NCI-H128 (cell line): ENCODE measurements at regions not wholly inside any gene's neighbourhood (a gene's known extent, or its start where the extent isn't known, plus 50 kb on each side); places are given as distances from the start of the nearest gene placed in this dataset.
A peak's percentile ranks its signal among the peaks of the same experiment; 100 is the strongest.

Experiments used
- DNase-seq: peaks from one replicate; lab custom pipeline; 2025; ENCODE audit not compliant: unreplicated experiment; lab: John Stamatoyannopoulos, UW

DNA sequence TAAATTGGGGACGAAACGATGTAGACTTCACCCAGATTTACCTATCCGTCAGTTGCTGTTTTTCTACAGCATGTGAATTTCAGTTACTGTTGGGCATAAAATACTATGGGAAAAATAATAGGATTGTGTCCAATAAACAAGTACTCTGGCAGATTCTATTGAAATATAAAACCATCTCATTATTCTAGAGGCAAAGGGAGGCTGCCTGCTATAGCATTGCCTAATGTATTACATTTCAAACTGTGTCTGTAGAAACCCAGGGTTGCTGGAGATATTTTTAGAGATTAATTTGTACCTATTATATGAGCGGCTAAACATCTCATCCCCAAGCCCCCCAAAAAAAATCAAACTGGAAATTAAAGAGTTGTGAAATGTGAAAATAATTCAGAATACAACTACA is 159.6 kb upstream of the IL12A start:
- DNase-seq = no peak

DNA sequence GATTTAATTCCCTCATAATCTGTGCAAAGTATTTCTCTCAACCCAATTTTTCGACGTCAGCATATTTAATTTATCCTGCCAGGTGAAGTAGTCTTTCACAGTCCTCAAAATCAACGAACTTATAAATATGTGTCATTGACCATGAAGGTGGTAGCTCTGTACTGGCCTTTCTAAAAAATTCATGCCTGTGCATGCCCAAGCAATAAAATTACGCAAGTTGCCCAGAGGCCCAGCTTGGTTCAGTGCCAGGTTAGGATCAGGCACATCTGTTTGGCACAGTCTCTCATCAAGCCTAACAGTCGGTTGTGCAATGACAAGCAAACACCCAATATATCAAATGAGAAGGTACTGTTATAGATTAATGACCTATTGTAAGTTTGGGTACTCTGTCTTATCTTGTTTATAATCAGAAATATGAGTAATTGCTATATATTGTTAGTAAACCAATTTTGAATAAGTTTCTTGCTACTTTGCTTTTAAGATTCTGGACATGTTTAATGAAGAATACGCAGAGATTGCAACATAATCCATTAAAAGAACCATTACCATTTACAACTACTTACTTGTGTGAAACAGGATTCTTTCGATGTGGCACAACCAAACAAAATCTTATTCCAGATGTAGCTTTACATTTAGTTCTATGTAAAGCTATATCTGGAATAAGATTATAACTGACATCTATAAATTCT is 159.0 kb upstream of the IL12A start:
- DNase-seq = peak; percentile 61

DNA sequence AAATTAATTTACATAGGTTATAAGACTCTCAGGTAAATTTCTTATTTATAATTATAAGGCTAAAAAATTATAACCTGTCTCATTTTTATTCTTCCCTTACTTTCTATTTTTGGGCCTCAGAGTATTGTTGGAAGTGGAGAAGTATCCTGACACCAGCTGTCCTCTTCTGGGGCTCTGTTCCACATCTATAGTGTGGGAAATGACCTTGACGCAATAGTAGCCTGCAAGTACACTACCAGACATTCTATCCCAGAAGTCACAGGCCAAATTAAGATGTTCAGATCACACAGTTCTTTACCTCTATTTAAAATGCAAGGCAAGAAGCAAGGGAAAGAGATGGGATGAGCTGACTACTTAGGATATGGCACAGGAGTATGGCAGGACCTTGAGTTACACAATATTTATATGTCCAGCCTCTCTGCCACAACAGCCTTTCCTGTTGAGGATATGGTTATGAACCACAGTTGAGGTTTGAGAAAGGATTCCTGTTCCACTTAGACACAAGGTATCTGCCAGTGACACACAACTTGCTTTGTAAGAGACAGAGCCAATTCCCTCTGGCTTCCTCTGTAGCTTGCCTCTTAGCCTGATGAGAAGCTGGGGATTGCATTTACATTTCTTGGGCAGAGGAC is 158.0 kb upstream of the IL12A start:
- DNase-seq = no peak

DNA sequence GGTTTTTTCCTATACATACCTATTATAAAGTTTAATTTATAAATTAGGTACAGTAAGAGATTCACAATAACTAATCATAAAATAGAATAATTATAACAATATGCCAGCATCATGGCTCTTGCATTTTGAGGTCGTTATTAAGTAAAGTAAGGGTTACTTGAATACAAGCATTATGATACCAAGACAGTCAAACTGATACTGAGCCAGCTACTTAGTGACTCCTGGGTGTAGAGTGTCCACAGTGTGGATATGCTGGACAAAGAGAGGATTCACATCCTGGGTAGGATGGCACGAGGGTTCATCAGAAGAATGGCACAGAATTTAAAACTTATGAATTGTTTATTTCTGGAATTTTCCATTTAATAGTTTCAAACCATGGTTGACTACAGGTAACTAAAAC is 157.2 kb upstream of the IL12A start:
- no peak for DNase-seq

DNA sequence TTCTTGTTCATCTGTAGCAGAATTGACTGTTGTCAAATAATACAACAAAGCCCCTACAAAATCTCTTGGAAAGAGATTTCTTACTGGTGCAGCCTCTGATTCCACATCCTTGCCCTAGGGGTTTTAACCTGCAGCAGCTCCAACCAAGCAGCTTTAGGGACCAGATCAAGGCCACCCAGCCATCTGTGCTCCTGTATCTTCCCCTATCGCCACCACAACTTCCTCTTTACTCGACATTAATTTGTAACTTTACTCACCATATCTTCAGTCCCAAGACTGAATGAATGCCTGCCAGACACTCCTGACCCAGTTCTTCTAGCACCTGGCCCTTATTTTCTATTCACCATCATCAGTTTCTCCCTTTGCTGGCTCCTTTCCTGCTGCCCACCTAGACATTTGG is 156.6 kb upstream of the IL12A start:
- DNase-seq = no peak

DNA sequence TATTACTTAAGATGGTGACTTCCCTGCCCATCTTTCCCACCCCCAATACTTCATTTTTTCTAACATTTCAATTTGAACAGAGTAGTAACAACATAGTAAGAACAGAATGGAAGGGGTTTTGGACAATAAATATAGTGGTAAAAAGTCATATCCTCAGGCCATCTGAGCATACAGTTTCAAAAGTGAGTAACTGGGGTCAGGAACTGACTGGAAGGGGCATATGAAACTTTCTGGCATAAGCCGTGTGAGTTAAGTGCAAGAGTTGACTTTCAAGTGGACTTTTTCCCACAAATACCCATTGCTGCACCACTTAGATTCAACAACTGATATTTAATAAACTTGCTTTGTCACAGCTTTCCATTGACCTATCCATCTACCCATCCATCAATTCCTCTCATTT is 153.5 kb upstream of the IL12A start:
- no peak for DNase-seq

DNA sequence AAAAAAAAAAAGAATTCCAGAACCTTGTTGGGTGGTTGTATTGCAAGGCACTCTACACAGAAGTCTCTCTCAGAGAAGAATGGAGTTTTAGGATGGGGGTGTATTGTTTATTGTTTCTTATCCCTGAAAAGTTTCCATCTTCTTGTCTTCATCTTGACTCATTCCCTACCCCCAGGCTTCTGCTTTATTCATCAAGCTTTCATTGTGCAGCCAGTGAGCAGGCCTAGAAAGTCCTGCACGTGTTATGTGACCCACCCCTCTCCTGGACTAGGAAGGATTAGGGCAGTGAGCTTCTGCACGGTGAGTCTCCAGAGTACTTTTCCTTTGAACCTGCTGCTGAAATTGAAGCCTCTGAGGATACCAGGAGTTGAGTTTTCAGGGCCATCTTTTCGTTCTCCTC is 150.9 kb upstream of the IL12A start:
- no peak for DNase-seq

DNA sequence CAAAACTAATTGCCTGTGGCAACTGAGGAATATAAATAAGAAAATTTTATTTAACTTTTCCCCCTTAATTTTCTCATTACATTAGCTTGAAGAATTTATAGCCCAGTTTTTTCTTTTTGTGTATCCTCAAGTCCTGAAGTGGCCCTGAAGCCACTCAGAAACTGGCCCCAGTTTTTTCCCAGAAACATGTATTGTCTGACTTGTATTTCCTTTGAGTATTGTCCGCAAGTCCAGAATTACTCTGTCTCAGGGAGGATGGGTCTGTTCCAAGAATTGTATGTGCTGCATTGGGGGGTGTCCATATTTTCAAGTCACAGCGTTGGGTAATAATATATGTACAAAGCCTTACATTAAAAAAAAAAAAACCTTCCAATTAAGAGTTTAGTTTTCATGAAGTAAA is 149.7 kb upstream of the IL12A start:
- DNase-seq = no peak

DNA sequence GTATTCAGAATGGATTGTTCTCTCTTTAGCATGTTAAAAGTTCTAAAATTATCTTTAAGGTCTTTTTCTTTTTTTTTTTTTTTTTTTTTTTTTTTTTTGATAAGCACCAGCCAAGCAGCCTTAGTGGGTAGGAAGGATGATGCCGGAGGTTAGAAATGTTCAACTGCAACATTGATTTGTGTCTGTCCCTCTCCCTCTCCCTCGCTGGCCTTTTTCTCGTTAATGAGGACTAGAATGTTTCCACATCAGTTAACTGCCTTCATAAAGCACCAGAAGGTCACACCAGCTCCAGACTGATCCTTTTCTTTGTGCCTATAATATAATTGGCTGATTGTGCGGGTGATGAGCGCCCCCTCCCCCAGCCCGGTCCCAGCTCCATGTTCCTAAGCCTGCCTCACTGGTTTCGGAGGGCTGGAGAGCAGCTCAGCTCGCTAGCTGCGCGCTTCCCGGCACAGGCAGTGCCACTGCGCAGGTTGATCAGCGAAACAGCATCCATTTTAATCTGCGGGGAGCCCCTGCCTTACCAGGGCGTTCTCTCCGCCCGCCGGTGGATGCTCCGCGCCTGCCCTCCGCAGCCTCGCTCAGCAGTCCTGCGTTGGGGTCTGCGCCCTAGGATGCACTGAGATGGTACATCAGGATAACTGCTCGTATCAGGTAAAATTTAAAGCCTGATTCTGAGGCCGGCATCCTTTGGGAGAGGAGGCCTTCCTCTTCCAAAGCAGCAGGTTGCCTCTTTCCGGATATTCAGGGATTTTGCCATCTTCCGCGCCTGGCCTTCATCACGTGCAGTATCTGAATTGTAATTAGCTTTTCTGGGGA is 148.9 kb upstream of the IL12A start, which contains the start of gene SCHIP1:
Gene SCHIP1, plus strand, starts transcription at position 301 of the 819 bp plus-strand sequence.
- DNase-seq = no peak

DNA sequence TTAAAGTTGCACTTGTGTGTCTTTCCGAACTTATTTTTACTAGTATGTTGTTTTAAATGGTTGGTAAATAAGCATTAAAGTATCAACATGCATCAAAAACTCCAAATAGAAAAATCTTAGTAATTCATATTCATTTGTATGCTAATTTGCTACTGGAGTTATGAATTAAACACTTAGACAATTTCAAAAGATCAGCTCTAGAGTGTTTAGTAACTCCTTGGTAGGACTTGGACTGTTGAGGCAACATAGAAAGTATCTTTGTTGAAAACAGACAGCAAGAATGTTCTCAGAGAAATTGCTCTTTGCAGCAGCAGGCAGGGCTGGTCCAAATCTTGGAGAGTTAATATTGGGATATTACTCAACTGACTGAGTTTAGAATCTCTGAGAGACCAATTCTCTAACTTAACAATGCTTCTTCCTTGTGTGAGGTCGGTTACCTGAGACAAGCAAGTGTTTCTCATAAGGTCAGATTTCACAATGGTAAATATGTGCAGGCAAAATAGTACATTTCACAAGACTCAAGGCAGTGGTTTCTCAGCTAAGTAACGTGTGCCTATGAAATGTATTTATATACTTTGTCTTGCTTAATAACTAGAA is 147.8 kb upstream of the IL12A start:
- peak; percentile 11 for DNase-seq

DNA sequence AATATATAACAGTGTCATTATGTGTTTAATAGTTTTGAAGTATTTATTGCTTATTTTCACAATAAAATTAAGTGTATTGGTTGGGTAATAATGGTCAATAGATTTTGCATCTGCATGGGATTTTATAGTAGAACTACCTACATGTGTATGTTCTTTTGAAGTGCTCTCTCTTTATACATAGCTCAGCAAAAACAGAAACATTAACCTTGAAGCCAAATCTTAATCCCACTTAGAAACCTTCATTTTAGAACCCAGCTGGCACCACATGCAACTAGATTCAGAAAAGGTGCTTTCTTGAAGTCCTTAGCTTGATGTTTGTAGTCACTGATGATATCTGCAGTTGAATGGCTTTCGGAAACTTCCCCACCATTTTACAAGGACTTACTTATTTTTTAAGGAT is 146.9 kb upstream of the IL12A start:
- no peak for DNase-seq

DNA sequence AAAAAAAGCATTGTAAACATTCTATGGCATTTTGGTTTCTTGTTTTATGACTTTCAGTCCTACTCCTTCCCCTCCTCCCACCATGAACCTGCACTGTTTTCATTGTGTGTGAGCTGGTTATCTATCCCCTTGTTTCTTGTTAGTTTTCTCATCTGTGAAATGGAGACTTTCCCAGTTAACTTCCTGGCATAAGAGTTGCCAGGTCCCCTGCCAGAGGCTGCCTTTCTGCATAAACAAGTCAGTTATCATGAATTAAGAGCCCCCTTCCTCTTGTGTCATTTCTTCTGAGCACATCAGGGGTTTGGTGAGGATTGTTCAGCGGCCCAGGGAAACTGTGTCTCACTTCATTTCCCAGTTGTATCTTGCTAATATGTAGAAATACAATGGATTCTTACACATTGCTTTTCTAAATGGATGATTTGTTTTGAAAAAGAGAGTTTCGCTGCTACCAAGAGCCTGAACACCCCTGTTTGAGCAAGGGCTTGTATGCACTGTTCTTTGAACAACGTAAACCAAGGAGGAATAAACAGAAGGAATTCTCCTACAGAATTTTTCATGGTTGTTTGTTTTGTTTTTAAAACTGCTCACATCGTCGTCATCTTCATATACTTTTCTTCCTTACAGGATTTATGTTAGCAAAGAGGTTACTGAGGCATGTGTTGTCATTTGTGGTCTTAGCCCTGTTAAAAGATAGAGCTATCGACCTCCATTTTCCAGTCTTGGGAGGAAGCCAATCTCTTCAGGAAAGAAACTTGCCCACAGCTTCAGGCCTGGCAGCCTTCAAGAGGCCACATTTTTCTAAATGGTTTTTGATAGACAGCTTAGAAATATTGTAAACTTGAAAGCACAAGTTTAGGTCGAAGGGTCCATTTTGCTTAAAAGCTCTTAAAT is 144.6 kb upstream of the IL12A start:
- DNase-seq = no peak

DNA sequence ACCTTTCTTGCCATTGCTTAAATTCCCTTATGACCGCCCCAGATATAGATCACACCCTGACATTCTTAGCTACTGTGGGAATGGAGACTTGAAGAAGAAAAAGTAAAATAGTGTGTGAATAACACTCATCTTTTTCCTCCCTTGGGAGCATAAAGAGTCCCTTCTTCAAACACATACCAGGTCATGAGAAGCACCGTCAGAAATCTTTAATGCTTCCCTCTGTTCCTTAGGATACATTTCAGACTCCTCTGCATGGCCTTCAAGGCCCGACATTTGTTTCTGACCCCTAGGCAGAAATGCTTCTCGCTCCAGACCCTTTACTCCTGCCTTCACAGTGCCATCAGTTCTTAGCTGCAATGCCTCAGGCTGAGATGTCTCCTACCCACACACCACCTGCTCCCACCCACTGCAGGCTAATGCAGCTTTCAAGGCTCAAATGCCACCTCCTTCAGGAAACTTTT is 143.8 kb upstream of the IL12A start:
- DNase-seq = no peak

DNA sequence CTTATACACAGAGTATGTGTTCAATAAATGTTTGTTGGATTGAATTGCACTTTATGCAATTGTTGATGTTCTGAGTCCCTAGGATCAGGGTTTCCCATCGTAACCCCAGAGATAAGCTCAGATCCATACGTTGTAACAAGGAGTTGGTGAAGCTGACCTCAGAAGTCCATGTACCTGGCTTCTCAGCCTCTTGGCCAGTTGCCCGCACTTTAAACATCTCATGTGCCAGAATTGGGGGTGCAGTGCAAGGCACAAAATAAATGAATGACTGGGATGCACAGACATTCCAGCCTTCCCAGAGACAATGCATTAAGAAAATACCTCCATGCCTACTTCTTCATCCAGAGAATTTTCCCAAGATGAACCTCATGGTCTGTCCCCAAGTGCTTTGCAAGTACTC is 142.9 kb upstream of the IL12A start:
- no peak for DNase-seq

DNA sequence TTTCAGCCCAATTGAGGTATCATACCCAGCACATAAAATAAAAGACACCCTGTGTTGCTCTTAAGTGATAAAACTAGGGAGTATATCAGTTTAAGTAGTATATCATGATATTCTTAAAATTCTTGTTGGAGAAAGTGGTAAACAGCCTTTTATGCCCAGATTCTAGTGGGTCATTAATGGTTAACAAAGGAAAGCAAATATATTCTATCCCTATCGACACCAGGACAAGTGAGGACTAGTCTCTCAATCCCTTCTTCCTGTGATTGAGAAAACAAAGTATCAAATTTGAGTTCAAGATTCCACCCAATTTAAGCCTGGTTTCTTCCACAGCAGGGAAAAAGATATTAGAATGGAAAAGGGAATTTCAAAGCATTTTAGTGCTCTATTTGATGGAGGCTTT is 142.4 kb upstream of the IL12A start:
- DNase-seq = no peak

DNA sequence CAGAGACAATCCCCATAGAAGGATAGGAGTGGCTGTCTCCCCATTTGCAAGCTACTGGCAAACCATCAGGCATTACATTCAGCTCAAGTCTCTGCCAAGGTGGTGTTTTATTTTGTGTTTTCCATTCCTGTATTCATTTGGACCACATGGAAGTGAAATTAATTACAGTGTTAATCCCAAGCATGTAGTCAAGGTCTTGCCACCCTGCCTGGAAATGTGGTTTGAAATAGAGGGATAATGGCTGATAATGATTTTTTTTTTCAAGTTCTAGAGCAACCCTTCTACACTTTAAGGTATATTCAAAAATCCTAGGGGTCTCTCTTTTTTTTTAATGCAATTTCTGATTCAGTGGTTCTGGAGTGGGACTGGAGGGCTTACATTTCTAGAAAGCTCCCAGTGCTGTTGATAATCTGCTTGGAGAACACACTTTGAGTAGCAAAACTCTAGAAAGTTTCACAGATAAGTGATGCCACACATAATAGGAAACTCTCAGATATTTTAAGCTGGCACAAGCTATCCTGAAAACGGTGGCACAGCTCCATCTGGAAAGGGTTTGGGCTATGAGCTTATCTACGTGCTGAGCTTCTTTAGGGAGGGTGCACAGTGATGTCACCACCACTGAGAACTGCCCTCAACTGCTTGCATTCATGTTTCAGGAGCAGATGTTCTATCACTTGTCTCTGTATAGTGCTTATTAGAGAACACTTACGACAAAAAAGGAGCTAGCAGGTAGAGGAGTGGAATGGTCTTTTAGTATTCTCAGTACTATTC is 140.1 kb upstream of the IL12A start:
- DNase-seq = no peak

DNA sequence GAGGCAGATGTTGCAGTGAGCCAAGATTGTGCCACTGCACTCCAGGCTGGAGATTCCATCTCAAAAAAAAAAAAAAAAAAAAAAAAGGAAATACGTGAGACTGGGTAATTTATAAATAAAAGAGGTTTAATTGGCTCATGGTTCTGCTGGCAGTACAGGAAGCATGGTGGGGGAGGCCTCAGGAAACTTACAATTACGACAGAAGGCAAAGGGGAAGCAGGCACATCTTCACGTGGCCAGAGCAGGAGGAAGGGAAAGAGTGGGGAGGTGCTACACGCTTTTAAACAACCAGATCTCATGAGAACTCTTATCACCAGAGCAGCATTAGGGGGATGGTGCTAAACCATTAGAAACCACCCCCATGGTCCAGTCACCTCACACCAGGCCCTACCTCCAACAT is 138.2 kb upstream of the IL12A start:
- no peak for DNase-seq

DNA sequence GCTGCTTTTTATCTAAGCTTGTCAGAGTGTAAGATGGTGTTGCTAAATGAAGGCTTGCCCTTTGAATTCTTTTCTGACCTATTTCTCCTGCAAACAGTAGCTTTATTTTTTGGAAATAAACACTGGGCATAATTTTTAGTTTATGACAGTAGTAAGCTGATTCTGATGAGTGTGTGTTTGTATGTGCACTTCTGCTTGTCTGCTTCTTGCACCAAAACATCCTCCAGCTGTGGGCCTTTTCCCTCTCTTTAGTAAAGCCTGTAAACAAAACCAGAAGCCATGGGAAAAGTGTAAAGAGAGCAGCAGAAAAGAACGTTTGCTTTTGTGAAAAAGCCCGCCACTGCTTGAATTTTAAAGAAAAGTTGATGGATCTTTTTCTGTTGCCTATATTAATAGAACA is 136.4 kb upstream of the IL12A start:
- DNase-seq = no peak

DNA sequence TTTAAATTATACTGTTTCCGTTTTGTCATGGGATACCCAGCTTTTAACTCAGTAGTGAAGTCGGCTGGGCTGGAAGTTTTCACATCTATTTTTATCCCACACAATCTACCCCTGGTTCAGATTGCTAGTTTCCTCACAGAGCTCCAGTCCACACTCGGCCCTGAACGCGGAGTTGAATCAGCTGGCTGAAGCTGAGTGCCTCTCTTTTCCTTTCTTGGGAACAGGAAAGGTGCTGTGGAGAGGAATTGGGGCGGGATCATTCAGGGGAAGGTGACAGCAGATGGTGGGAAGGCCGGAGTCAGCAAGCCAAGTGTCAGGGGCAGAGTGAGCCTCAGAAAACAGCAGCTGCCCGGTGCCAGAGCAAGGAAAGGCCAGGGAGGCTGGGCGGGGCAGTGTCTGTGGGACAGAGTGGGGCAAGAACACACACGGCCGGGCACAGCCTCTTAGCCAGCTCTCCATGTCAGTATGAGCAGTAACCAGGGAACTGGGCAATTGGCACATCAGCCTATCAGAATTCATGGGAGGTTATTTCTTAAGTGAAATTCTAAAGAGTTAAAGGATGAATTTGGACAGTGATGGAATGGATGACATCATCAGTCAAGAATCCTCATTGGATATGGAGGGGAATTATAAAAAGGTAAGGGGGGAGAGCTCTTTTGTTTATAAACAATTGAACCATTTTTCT is 135.7 kb upstream of the IL12A start:
- no peak for DNase-seq
